ENCODE measurements at regions not wholly inside any gene's neighbourhood (a gene's known extent, or its start where the extent isn't known, plus 50 kb on each side); places are given as distances from the start of the nearest gene placed in this dataset.
"Not testable (repeated sequence)": the region's sequence is repeated elsewhere in the genome, so short reads cannot be mapped to it uniquely, and the experiment has no call there.

DNA sequence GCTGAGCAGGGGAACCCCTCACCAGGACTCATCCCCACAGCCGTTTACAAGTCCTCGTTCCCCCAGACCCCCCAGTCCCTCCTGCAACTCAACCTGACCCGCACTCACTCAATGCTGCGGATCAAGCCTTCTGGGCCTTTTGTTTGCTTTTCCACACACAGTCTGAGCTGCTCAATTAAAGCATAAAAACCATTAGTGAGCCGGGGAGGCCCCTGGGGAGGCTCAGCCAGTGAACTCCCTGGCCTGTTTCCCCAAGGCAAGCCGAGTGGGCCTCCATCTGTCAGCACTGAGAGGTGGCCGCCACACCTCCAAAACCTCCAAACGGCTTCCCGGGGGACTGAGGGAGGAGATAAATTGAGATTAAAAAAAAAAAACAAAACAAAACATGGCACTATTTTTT, 158.5 kb downstream of the SHOX start:
- no peak for DNase-seq

DNA sequence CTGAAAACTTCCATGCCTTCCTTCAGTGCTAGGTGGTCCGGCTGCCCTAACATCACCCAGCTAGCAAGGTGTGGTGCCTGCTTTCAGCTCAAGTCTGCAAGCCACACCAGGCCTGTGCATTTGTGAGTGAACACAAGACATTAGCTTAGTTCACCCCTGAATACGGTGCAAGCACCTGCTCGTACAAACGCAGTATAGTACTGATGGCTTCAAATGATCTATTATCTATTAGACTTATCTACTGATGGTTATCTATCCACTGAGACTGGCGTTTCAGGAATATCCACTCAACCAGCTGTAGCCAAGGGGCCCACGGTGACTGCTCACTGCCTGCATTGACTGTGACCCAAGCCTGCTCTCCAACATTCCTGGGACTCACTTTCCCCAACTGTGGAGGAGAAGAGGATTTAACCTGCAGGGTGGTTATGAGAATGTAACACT, 155.9 kb downstream of the SHOX start:
- no peak for DNase-seq

DNA sequence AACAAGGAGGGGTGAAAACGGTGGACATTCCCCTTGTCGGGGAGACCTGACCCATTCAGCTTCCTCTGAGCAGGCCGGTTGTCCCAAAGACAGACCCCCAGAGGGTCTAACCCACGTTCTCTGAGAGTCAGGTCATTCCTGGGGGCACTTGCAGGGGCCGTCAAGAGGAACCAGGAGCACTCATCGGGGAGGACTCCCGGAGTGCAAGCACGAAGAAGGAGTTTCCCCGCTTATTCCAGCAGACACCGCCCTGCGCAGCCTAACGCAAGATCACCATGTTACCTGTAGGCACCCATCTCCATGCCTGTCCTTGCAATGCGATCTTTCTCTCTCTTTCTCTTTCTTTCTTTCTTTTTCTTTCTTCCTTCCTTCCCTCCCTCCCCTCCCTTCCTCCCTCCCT, 154.2 kb downstream of the SHOX start:
- no peak for DNase-seq

DNA sequence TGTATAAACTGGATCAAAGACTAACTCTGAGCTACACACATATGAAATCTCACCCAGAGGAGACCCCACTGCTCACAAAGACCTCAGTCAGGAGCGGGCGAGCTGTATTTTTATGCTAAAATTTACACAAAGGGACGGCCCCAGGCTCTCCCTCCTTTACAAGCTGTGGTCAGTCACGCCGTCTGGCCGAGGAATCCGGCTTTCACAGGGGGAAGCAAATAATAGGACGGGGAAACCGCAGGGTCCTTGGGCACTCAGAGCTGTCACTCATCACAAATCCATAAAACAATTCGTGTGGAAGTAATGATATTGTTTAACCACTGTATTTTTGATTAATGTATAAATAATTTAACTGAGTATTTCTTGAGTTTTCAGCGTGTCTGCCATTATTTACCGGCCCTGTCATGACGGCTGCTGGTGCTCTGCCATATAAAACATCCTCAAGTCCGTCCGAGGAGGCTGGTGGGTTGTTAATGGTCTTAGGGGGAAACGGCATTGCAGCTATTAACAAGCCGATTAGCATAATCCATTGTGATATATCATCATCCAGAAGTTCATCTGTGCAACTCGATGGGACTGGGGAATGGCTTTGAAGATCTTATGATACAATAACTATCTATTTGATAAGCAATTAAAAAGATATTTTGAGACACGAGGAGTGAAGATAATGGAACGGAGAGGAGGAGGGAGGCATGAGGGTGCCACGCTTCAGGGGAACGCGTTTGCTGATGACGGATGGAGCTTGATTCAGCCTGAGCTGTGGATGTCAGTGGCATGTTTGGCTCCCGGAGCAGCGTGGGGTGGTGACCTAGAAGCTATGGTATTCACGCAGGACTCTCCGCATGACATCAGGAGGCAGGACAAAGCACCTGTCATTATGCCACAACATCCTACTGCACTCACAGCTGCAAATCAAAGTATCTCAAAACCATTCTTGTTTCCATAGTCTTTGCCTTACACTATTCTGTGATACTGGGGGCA, 150.9 kb downstream of the SHOX start:
- no peak for DNase-seq

DNA sequence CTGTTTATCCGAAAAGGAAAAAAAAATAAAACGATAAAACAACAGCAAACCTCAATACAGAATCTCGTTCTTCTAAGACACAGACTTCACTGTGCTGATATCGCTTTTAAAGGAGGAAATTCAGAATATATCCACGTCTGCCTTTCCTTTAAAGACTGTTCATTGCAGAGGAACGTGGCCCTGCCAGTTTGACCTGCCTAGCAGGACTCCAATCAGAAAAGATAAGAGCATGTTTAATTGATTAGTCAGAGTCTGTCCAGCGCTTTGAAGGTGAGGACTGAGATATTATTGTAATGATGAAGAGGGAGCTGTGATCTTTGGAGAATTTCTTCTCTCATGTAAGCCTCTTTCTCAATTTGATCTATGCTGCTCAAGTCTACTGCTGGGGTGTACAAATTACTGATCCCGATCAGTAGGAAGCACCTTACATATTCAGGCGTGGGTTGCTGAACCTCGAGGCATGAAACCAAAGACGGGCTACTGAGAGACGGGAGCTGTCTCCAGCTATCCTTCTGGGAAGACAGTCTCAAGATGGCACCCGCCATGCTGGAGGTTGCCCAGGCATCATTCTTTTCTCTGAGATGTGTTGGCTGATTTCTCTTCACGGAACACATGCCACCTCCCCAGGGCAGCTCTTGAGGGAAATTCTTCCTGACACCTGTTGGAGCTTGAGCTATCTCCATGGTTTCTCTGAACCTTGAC, 146.1 kb downstream of the SHOX start:
- no peak for DNase-seq

DNA sequence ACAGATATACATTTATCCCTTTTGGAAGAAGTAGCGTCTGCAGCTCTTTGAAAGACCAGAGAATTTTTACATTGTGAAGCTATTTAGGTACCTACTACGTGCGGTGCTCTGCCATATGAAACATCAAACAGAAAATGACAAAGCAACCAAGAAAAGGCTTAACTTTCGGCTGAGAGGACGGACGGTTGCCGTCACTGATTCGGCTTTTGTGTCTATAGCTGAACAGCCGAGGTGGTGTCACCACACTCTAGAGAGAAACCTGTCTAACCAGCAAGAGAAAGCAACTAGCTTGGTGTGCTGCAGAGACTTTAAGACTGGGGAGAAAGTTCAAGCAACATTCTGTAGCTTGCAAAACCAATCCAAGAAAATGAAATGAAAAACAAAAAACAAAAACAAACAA, 145.5 kb downstream of the SHOX start:
- DNase-seq: no peak

DNA sequence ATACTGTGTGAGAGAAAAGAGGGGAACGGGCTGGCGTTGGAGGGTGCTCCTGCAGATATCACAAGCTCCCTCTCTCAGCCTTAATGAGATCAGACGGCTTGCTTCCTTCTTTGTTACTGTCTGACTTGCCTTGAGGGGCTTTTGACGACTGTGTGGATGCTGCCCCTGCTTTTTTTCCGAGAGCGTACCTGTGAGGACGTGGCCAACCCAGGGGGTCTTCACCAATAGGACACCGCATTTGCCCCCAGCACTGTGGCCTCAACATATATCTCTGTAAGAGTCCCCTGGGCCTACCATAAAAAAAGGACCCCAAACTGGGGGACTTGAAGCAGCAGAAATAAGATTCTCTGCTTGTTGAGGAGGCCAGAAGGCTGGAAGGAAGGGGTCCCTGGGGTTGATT, 143.9 kb downstream of the SHOX start:
- DNase-seq: no peak

DNA sequence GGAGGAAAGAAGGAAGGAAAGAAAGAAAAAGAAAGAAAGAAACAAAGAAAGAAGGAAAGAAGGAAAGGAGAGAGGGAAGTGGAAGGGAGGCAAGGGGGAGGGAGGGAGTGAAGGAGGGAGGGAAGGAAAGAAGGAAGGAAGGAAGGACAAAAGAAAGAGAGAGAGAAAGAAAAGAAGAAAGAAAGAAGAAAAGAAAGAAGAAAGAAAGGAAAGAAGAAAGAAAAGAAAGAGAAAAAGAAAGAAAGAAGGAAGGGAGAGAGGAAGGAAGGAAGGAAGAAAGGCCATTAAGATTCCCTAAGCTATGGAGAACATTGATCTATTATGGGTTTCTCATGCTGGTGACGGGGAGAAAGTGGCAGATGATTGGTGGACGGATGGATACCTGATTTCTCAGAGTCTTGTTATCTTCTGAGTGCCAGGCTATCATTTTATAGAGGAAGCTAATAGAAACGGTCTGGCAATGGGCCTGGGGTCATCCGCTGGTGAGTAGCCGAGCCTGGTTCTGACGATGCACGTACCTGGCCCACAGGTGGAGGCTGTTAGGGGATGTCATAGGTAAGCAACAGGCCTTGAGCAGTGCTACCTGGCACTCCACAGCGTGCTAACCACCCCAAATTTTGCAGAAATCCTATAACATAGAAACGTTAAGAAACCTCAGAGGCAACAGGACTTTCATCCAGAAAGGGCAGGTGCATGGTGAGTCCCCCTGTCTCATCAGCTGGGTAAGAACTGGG, 142.9 kb downstream of the SHOX start:
- DNase-seq: no peak

DNA sequence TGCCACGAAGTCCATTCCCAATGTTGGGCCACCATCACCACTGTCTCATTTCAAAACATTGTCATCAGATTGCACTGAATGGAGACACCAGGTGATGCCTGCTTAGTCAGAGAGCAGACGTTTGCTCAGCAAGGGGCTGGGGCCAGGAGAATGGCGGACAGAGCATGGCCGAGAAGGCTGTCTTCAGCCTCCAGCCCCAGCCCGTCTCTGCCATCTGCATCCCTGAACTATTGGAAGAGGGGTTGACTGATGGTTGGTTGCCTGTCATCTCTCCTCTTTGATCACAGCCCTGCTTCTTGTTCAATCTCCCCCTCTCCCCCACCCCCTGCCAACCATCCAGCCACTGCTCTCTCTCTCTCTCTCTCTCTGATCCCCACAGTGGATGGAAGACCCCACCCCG, 140.9 kb downstream of the SHOX start:
- DNase-seq: no peak

DNA sequence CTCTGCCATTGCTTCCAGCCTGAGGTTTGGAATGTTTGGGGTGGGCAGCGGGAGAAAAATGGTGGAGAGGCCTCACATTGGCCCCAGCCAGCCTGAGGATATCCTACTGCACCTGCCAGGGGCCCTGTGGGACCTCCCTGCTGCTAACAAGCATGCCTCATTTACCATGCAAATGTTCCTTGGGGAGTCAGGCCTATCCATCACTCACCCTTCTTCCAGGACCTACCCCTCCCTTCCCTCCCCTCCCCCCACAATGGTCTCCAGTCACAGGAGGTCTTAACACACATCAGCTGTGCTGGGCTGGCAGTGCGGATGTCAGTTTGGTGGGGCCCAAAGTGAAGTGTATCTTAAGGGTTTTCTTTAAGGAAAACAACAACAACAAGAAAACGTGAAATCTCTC, 139.2 kb downstream of the SHOX start:
- DNase-seq: no peak

DNA sequence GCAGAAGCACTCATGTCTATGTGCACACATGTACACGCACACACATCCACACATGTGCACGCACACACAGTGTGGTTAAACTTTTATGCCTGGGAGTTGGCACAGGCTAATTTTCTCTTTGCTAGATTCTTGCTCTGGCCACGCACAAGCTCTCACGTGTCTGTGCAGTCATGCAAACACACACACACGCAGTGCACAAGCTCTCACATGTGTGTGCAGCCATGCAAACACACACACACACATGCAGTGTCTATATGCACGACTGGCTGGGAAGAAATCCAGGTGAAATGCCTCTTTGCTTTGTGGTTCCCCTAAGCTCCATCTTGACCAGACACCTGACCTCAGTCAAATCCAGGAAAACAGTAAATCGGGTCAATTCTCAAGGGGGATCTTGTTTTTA, 138.0 kb downstream of the SHOX start:
- DNase-seq: no peak

DNA sequence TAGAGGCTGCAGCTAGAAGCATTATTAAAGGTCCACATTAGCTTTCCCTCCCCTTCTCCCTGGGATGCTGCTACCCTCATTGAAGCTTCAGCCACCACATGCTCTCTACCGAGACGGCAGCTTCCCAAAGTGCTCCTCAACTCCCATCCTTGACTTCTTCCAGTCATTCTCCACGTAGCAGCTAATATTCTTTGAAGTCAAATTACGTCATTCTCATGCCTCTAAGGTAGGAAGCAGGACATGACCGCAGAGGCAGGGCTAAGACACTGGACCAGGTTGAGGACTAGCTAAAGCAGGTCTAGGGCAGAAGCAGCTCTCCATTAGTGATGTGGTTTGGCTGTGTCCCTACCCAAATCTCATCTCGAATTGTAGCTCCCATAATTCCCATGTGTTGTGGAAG, 128.3 kb downstream of the SHOX start:
- DNase-seq: no peak

DNA sequence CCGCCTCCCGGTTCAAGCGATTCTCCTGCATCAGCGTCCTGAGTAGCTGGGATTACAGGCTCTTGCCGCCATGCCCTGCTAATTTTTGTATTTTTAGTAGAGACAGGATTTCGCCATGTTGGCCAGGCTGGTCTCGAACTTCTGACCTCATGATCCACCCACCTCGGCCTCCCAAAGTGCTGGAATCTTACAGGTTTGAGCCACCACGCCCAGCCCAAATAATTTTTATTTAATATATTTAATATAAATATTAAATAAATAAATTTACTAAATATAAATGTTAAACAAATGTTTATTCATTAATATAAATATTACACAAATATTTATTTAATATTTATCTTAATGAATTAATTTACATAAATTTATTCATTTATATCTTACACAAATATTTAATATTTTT, 120.2 kb downstream of the SHOX start:
- DNase-seq: no peak

DNA sequence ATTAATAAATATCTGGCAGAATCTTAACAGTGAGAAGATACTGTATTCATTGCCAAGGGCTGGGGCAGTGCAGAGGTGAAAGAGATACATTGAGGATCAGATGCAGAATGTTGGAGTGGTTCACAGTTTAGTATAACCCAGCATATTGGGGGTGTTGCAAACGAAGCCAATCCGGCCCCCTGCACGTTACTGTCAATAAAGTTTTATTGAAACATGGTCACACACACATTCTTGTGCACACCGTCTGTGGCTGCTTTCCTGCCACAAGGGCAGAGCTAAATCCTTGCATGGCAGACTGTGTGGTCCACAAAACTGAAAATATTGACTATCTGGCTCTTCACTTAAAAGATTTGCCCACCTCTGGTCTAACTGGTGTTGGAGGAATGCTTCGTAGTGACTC, 119.7 kb downstream of the SHOX start:
- no peak for DNase-seq

DNA sequence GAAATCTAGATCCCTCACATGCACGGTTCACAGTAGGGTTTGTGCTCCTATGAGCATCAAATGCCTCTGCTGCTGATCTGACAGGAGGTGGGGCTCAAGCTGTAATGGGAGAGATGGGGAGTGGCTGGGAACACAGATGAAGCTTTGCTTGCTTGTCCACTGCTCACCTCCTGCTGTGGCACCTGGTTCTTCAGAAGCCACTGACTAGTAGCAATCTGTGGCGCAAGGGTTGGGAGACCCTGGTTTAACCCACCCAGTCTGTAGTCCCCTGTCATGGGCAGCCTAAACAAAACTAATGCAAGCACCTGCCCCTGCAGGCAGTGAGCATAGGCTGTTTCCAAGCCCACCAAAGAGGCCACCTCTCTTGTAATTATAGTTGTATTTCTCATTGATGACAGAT, 116.6 kb downstream of the SHOX start:
- DNase-seq: no peak

DNA sequence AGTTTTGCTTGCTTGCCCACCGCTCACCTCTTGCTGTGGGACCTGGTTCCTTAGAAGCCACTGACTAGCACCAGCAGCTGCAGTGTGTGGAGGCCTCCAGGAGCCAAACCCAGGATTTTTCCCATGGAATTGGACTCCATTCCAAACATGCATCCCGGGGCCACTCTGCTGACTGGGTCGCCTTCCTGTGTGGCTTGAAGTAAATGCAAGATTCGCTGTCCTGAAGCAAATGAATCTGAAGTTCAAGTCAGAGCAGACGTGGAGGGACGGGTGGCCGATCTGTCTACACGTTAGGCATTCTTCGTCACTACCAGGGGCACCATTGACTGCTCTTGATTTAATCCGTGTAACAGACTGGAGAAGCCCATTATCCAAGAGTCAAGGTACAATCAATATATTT, 109.0 kb downstream of the SHOX start:
- DNase-seq: no peak

DNA sequence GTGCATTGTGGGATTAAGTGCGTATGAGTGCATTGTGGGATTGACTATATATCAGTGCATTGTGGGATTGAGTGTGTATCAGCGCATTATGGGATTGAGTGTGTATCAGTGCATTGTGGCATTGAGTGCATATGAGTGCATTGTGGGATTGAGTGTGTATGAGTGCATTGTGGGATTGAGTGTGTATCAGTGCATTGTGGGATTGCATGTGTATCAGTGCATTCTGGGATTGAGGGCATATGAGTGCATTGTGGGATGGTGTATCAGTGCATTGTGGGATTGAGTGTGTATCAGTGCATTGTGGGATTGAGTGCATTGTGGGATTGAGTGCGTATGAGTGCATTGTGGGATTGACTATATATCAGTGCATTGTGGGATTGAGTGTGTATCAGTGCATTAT, 106.4 kb downstream of the SHOX start:
- not testable (repeated sequence) for DNase-seq

DNA sequence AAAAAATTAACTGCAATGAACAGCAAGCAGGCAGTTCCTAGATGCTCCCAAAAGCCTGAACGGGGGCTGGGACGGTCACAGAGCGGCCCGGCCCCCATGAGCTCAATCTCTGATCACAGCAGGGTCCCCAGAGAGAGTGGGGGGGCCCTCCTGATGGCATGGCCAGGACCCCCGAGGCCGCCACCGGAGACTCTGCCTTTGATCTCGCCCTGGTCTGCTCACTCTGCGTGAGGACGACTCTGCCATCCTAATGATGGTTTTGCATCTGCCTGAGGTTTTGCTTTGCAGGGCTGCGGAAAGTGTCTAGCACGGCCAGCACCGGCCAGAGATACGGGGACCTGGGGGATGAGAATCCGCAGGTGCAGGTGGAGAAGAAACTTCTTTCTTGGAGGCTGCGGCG, 103.8 kb downstream of the SHOX start:
- no peak for DNase-seq

DNA sequence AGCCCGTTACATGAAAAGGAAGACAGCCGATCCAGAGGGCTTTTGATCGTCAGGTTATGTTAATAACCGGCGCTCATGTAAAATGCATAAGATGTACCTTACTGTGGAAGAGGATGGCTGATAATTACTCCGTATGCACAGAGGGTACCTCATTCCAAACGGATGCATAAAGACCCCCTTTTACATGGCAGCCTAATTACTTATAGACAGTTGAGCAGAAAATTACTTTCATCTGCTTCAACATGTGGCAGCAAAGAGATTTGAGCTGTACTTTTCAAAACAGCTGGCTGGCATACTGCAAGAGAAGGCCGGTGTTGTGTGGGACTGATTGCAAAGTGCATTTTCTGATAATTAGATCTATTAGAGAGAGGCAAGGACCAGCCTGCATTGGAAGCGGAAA, 103.4 kb downstream of the SHOX start:
- no peak for DNase-seq

DNA sequence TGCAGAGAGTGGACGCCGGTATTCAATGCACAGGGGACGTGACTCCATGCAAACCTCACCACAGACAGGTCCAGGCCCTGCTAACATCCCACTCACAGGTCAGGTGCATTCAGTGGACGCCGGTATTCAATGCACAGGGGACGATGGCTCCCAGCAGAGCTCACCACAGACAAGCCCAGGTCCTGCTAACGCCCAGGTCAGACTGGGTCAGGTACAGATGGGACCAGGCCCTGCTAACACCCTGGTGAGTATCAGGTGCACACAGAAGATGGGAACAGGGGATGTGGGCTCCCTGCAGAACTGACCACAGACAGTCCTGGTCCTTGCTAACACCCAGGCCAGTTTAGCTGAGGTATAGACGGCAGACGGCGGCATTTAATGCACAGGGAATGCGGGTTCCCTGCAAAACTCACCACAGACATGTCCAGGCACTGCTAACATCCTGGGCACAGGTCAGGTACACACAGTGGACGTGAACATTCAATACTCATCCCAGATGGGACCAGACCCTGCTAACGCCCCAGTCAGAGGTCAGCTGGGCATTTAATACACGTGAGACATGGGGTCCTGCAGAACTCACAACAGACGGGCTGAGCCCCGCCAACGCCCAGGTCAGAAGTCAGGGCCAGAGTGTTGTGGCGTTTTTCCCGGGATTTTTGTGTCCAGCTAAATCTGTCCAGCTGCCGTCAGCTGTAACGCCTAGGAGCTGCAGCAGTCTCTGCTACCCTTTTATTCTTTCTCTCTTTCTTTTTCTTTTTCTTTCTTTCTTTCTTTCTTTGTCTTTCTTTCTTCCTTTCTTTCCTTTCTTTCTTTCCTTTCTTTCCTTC, 99.2 kb downstream of the SHOX start:
- no peak for DNase-seq

DNA sequence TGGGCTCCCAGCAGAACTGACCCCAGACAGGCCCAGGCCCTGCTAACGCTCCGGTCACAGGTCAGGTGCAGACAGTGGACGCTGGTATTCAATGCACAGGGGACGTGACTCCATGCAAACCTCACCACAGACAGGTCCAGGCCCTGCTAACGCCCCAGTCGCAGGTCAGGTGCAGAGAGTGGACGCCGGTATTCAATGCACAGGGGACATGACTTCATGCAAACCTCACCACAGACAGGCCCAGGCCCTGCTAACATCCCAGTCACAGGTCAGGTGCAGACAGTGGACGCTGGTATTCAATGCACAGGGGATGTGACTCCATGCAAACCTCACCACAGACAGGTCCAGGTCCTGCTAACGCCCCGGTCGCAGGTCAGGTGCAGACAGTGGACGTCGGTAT, 98.5 kb downstream of the SHOX start:
- not testable (repeated sequence) for DNase-seq

DNA sequence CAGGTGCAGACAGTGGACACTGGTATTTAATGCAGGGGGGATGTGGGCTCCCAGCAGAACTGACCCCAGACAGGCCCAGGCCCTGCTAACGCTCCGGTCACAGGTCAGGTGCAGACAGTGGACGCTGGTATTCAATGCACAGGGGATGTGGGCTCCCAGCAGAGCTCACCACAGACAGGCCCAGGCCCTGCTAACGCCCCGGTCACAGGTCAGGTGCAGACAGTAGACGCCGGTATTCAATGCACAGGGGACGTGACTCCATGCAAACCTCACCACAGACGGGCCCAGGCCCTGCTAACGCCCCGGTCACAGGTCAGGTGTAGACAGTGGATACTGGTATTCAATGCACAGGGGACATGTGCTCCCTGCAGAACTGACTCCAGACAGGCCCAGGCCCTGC, 98.0 kb downstream of the SHOX start:
- not testable (repeated sequence) for DNase-seq
